ENCODE measurements at regions not wholly inside any gene's neighbourhood (a gene's known extent, or its start where the extent isn't known, plus 50 kb on each side); places are given as distances from the start of the nearest gene placed in this dataset.
"Not testable (repeated sequence)": the region's sequence is repeated elsewhere in the genome, so short reads cannot be mapped to it uniquely, and the experiment has no call there.

- Histone ChIP-seq H2AFZ (ENCODE audit: insufficient read depth, low read depth, low read length, poor library complexity, severe bottlenecking) (no peak overlapping the region), H3K36me3 (replicated peaks in 1 of 2; ENCODE audit: control insufficient read depth in 1 of 2, insufficient read depth in 2 of 2, low read length in 2 of 2) (no peaks in the 10 kb centered on the region), H3K4me3 (replicated peaks in 1 of 3; ENCODE audit: low read depth in 2 of 3, low read length in 3 of 3) (no peak overlapping the region), H3K4me2 (replicated peaks; ENCODE audit: extremely low read depth, low read length, poor library complexity, severe bottlenecking) (no peak overlapping the region), H4K20me1 (ENCODE audit: insufficient read depth, low read length) (no peaks in the 10 kb centered on the region), H3K27me3 (ENCODE audit: control insufficient read depth in 2 of 2, insufficient read depth in 2 of 2, low read length in 2 of 2) (no peaks in the 10 kb centered on the region), H3K79me2 (ENCODE audit: insufficient read depth, low read length) (no peaks in the 10 kb centered on the region), H3K27ac (ENCODE audit: low read depth in 1 of 2, low read length in 2 of 2) (no peak overlapping the region), H3K9ac (ENCODE audit: insufficient read depth, low read length, poor library complexity, severe bottlenecking) (no peak overlapping the region), H3K4me1 (ENCODE audit: control insufficient read depth in 1 of 2, insufficient read depth in 2 of 2, low read length in 2 of 2) (no peaks in the 10 kb centered on the region), H3K9me3 (replicated peaks in 1 of 2; ENCODE audit: control insufficient read depth in 1 of 2, insufficient read depth in 1 of 2, low read length in 2 of 2) (no peaks in the 10 kb centered on the region)
- no peak overlapping the region for H3K27ac Mint-ChIP-seq
- H3K27me3 Mint-ChIP-seq (ENCODE audit: low read depth in 3 of 3), result peaks cover 2 to 8% (median 6%) of the 10 kb centered on the region in 3 donors
- peaks cover 0 to 1% (median 0%) of the 10 kb centered on the region in 7 donors for H3K9me3 Mint-ChIP-seq
- no peaks in the 10 kb centered on the region for H3K36me3 Mint-ChIP-seq
- WGBS (ENCODE audit: insufficient coverage), result no CpG with 5 or more reads among the region's 13 CpGs
- H3K4me3 Mint-ChIP-seq, result no peak overlapping the region
- TF ChIP-seq, protein P1, sequence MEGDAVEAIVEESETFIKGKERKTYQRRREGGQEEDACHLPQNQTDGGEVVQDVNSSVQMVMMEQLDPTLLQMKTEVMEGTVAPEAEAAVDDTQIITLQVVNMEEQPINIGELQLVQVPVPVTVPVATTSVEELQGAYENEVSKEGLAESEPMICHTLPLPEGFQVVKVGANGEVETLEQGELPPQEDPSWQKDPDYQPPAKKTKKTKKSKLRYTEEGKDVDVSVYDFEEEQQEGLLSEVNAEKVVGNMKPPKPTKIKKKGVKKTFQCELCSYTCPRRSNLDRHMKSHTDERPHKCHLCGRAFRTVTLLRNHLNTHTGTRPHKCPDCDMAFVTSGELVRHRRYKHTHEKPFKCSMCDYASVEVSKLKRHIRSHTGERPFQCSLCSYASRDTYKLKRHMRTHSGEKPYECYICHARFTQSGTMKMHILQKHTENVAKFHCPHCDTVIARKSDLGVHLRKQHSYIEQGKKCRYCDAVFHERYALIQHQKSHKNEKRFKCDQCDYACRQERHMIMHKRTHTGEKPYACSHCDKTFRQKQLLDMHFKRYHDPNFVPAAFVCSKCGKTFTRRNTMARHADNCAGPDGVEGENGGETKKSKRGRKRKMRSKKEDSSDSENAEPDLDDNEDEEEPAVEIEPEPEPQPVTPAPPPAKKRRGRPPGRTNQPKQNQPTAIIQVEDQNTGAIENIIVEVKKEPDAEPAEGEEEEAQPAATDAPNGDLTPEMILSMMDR (IDR thresholded peaks at IDR 0.05), result peak; percentile 40
- no peak for DNase-seq
- H3K4me1 Mint-ChIP-seq, result no peaks in the 10 kb centered on the region
- intact Hi-C loops (cut with micrococcal nuclease), result no loop called here
Measured at GRCh38 chr3:170689893-170690660, 104.2 kb upstream of the SLC7A14 start.

GRCh38 chr3:170689296-170689829 lies 103.5 kb upstream of the SLC7A14 start:
- intact Hi-C loops (cut with micrococcal nuclease), result no loop called here
- Mint-ChIP-seq H3K27me3 (ENCODE audit: low read depth in 3 of 3) (peaks cover 2 to 6% (median 6%) of the 10 kb centered on the region in 3 donors), H3K4me1 (no peaks in the 10 kb centered on the region), H3K4me3 (no peak overlapping the region), H3K36me3 (no peaks in the 10 kb centered on the region), H3K27ac (no peak overlapping the region), H3K9me3 (peaks cover 0 to 1% (median 0%) of the 10 kb centered on the region in 7 donors)
- Histone ChIP-seq H3K4me1 (ENCODE audit: control insufficient read depth in 1 of 2, insufficient read depth in 2 of 2, low read length in 2 of 2) (no peaks in the 10 kb centered on the region), H4K20me1 (ENCODE audit: insufficient read depth, low read length) (no peaks in the 10 kb centered on the region), H3K9me3 (replicated peaks in 1 of 2; ENCODE audit: control insufficient read depth in 1 of 2, insufficient read depth in 1 of 2, low read length in 2 of 2) (no peaks in the 10 kb centered on the region), H3K27ac (ENCODE audit: low read depth in 1 of 2, low read length in 2 of 2) (no peak overlapping the region), H3K4me3 (replicated peaks in 1 of 3; ENCODE audit: low read depth in 2 of 3, low read length in 3 of 3) (no peak overlapping the region), H3K9ac (ENCODE audit: insufficient read depth, low read length, poor library complexity, severe bottlenecking) (no peak overlapping the region), H3K27me3 (ENCODE audit: control insufficient read depth in 2 of 2, insufficient read depth in 2 of 2, low read length in 2 of 2) (no peaks in the 10 kb centered on the region), H3K4me2 (replicated peaks; ENCODE audit: extremely low read depth, low read length, poor library complexity, severe bottlenecking) (no peak overlapping the region), H3K79me2 (ENCODE audit: insufficient read depth, low read length) (no peaks in the 10 kb centered on the region), H2AFZ (ENCODE audit: insufficient read depth, low read depth, low read length, poor library complexity, severe bottlenecking) (no peak overlapping the region), H3K36me3 (replicated peaks in 1 of 2; ENCODE audit: control insufficient read depth in 1 of 2, insufficient read depth in 2 of 2, low read length in 2 of 2) (no peaks in the 10 kb centered on the region)
- 87% methylated on average over 4 of the region's 4 CpGs for WGBS (ENCODE audit: insufficient coverage)
- TF ChIP-seq, protein P1 (IDR thresholded peaks at IDR 0.05), result no peak
- DNase-seq, result no peak

DNA sequence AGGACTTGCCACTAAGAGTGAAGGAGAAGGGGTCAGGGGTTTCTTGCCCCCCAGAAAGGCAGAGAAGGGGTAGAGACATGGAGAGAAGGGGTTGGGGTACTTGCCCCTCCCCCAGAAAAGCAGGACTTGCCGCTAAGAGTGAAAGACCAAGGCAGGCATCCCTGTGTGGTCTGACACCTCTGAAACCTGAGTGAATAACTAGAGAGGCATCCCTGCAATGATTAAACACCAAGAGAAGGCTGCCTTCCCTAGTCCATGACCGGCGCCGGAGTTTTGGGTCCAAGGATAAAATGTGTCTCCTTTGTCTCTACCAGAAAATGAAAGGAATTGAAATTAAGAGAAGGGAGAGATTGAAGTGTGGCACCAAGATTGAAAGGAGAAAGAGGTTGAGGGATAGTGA lies 102.3 kb upstream of the SLC7A14 start:
- H3K27ac ChIP-seq (ENCODE audit: low read depth in 1 of 2, low read length in 2 of 2); H3K4me2 ChIP-seq (replicated peaks; ENCODE audit: extremely low read depth, low read length, poor library complexity, severe bottlenecking); intact Hi-C loops (cut with micrococcal nuclease); H3K9me3 ChIP-seq (replicated peaks in 1 of 2; ENCODE audit: control insufficient read depth in 1 of 2, insufficient read depth in 1 of 2, low read length in 2 of 2); H3K27ac Mint-ChIP-seq; H3K4me1 Mint-ChIP-seq; H3K9ac ChIP-seq (ENCODE audit: insufficient read depth, low read length, poor library complexity, severe bottlenecking); H3K4me3 Mint-ChIP-seq; H4K20me1 ChIP-seq (ENCODE audit: insufficient read depth, low read length); DNase-seq; H3K9me3 Mint-ChIP-seq; H3K27me3 Mint-ChIP-seq (ENCODE audit: low read depth in 3 of 3); H3K79me2 ChIP-seq (ENCODE audit: insufficient read depth, low read length); H3K4me3 ChIP-seq (replicated peaks in 1 of 3; ENCODE audit: low read depth in 2 of 3, low read length in 3 of 3); H3K27me3 ChIP-seq (ENCODE audit: control insufficient read depth in 2 of 2, insufficient read depth in 2 of 2, low read length in 2 of 2); H3K36me3 Mint-ChIP-seq; H3K36me3 ChIP-seq (replicated peaks in 1 of 2; ENCODE audit: control insufficient read depth in 1 of 2, insufficient read depth in 2 of 2, low read length in 2 of 2); H2AFZ ChIP-seq (ENCODE audit: insufficient read depth, low read depth, low read length, poor library complexity, severe bottlenecking); H3K4me1 ChIP-seq (ENCODE audit: control insufficient read depth in 1 of 2, insufficient read depth in 2 of 2, low read length in 2 of 2): not testable (repeated sequence)
- 100% methylated on average over 1 of the region's 4 CpGs for WGBS (ENCODE audit: insufficient coverage)
